ENCODE measurements at regions not wholly inside any gene's neighbourhood (a gene's known extent, or its start where the extent isn't known, plus 50 kb on each side); places are given as distances from the start of the nearest gene placed in this dataset. TPM values are rescaled to one million over a fixed set of nuclear protein-coding genes. Genes with fewer than 3 reads are reported as not detected.

GRCh38 chr13:67283637-67284036 is 53.5 kb upstream of the PCDH9 start:
- no peaks in the 10 kb centered on the region for H3K79me2 ChIP-seq (ENCODE audit: low read depth)
- H3K27me3 Mint-ChIP-seq (ENCODE audit: insufficient read depth, low read depth) = peaks cover 2% of the 10 kb centered on the region
- no peak overlapping the region for H3K4me3 Mint-ChIP-seq
- H3K4me2 ChIP-seq = no peak overlapping the region
- no peak overlapping the region for H3K27ac Mint-ChIP-seq
- no peak overlapping the region for H3K27ac ChIP-seq
- H3K4me1 ChIP-seq = no peaks in the 10 kb centered on the region
- no peaks in the 10 kb centered on the region for H3K36me3 ChIP-seq
- H3K27me3 ChIP-seq = no peaks in the 10 kb centered on the region
- no peak for DNase-seq (ENCODE audit: low spot score)
- H3K4me1 Mint-ChIP-seq = no peaks in the 10 kb centered on the region
- H2AFZ ChIP-seq (replicated peaks) = no peak overlapping the region
- H3F3A ChIP-seq (ENCODE audit: low read depth) = no peaks in the 10 kb centered on the region
- no peak overlapping the region for H3K4me3 ChIP-seq
- no peak for TF ChIP-seq EZH2 (IDR thresholded peaks at IDR 0.05)
- no peak for TF ChIP-seq EZH2phosphoT487 (IDR thresholded peaks at IDR 0.05)
- no peaks in the 10 kb centered on the region for H4K20me1 ChIP-seq (ENCODE audit: low read depth)
- no peaks in the 10 kb centered on the region for H3K9me3 ChIP-seq (ENCODE audit: low read depth)
- H3K9ac ChIP-seq = no peak overlapping the region
- H3K36me3 Mint-ChIP-seq = no peaks in the 10 kb centered on the region
- H3K9me3 Mint-ChIP-seq = peaks cover 2% of the 10 kb centered on the region

GRCh38 chr13:67281466-67281865 is 51.3 kb upstream of the PCDH9 start:
- no peak overlapping the region for H3K27ac ChIP-seq
- no peaks in the 10 kb centered on the region for H4K20me1 ChIP-seq (ENCODE audit: low read depth)
- Mint-ChIP-seq H3K36me3 (no peaks in the 10 kb centered on the region), H3K9me3 (peaks cover 2% of the 10 kb centered on the region), H3K27ac (no peak overlapping the region), H3K4me1 (peaks cover under 1% of the 10 kb centered on the region), H3K4me3 (no peak overlapping the region), H3K27me3 (ENCODE audit: insufficient read depth, low read depth) (peaks cover 2% of the 10 kb centered on the region)
- H3K9ac ChIP-seq = no peak overlapping the region
- H3K4me1 ChIP-seq = no peaks in the 10 kb centered on the region
- TF ChIP-seq EZH2 (IDR thresholded peaks at IDR 0.05) (no peak), EZH2phosphoT487 (IDR thresholded peaks at IDR 0.05) (no peak)
- H2AFZ ChIP-seq (replicated peaks) = no peak overlapping the region
- no peaks in the 10 kb centered on the region for H3K79me2 ChIP-seq (ENCODE audit: low read depth)
- no peak overlapping the region for H3K4me3 ChIP-seq
- H3K9me3 ChIP-seq (ENCODE audit: low read depth) = no peaks in the 10 kb centered on the region
- no peaks in the 10 kb centered on the region for H3K27me3 ChIP-seq
- no peak overlapping the region for H3K4me2 ChIP-seq
- no peak for DNase-seq (ENCODE audit: low spot score)
- no peaks in the 10 kb centered on the region for H3F3A ChIP-seq (ENCODE audit: low read depth)
- no peaks in the 10 kb centered on the region for H3K36me3 ChIP-seq

Small RNAs in the stretch of these regions (small RNA-seq; reads per million reads assigned to genes)
- not detected for gene RN7SL761P
- gene RPL37P21 = not detected
- gene RPS3AP52 = not detected
- gene SNRPFP3 = not detected

All from neural progenitor cell (in vitro differentiated cells).